ENCODE measurements at regions not wholly inside any gene's neighbourhood (a gene's known extent, or its start where the extent isn't known, plus 50 kb on each side); places are given as distances from the start of the nearest gene placed in this dataset.

- no peaks in the 10 kb centered on the region for H3K4me1 Mint-ChIP-seq (ENCODE audit: unreplicated experiment)
- H3K27me3 Mint-ChIP-seq (ENCODE audit: unreplicated experiment), result peaks cover 4% of the 10 kb centered on the region
- no peaks in the 10 kb centered on the region for H3K9me3 Mint-ChIP-seq (ENCODE audit: unreplicated experiment)
- H3K27ac Mint-ChIP-seq (ENCODE audit: unreplicated experiment), result no peak overlapping the region
- DNase-seq (ENCODE audit: low spot score), result no peak
- TF ChIP-seq, protein P1, sequence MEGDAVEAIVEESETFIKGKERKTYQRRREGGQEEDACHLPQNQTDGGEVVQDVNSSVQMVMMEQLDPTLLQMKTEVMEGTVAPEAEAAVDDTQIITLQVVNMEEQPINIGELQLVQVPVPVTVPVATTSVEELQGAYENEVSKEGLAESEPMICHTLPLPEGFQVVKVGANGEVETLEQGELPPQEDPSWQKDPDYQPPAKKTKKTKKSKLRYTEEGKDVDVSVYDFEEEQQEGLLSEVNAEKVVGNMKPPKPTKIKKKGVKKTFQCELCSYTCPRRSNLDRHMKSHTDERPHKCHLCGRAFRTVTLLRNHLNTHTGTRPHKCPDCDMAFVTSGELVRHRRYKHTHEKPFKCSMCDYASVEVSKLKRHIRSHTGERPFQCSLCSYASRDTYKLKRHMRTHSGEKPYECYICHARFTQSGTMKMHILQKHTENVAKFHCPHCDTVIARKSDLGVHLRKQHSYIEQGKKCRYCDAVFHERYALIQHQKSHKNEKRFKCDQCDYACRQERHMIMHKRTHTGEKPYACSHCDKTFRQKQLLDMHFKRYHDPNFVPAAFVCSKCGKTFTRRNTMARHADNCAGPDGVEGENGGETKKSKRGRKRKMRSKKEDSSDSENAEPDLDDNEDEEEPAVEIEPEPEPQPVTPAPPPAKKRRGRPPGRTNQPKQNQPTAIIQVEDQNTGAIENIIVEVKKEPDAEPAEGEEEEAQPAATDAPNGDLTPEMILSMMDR (IDR thresholded peaks at IDR 0.05; ENCODE audit: unreplicated experiment), result no peak
- no peaks in the 10 kb centered on the region for H3K36me3 Mint-ChIP-seq (ENCODE audit: low read depth, unreplicated experiment)
- H3K4me3 Mint-ChIP-seq (ENCODE audit: unreplicated experiment), result no peak overlapping the region
These were observed 144.7 kb upstream of the RAD23B start for GRCh38 chr9:107138261-107138992.

DNA sequence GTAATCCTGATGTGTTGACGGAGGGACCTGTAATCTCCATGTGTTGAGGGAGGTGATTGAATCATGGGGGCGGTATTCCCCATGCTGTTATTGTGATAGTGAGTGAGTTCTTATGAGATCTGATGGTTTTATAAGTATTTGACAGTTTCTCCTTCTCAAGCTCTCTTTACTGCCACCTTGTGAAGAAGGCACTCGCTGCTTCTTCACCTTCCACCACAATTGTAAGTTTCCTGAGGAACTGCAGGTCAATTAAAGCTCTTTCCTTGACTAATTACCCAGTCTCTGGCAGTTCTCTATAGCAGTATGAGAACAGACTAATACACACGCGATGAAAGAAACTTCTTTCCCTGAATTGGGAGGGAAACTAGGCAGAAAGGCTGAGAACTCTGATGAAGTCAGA lies 141.1 kb upstream of the RAD23B start:
- Mint-ChIP-seq H3K27me3 (ENCODE audit: unreplicated experiment) (no peaks in the 10 kb centered on the region), H3K4me1 (ENCODE audit: unreplicated experiment) (no peaks in the 10 kb centered on the region), H3K27ac (ENCODE audit: unreplicated experiment) (no peak overlapping the region), H3K4me3 (ENCODE audit: unreplicated experiment) (no peak overlapping the region), H3K36me3 (ENCODE audit: low read depth, unreplicated experiment) (no peaks in the 10 kb centered on the region), H3K9me3 (ENCODE audit: unreplicated experiment) (no peaks in the 10 kb centered on the region)
- TF ChIP-seq, protein P1 (IDR thresholded peaks at IDR 0.05; ENCODE audit: unreplicated experiment), result no peak
- no peak for DNase-seq (ENCODE audit: low spot score)

DNA sequence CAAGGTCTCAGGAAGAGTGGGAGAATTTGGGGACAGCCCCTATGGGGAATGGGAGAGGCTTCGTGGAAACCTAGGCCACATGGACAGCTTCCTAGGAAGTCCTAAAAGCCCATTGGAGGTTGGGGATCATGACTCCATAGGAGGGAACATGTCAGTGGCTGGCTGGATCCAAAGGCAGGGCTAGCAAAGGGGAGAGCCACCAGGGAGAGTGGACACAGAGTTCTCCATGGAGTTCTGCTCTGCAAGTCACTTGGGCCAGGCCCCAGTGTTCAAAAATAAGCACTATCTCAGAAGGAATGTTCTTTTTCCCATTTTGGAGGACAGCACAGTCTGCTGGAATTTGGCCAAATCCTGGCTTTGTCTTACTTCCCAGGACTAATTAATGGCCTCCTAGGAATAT lies 140.6 kb upstream of the RAD23B start:
- Mint-ChIP-seq H3K27me3 (ENCODE audit: unreplicated experiment) (no peaks in the 10 kb centered on the region), H3K36me3 (ENCODE audit: low read depth, unreplicated experiment) (no peaks in the 10 kb centered on the region), H3K4me1 (ENCODE audit: unreplicated experiment) (no peaks in the 10 kb centered on the region), H3K27ac (ENCODE audit: unreplicated experiment) (no peak overlapping the region), H3K9me3 (ENCODE audit: unreplicated experiment) (no peaks in the 10 kb centered on the region), H3K4me3 (ENCODE audit: unreplicated experiment) (no peak overlapping the region)
- TF ChIP-seq, protein P1 (IDR thresholded peaks at IDR 0.05; ENCODE audit: unreplicated experiment), result no peak
- DNase-seq (ENCODE audit: low spot score), result no peak

- no peak for DNase-seq (ENCODE audit: low spot score)
These were observed 140.0 kb upstream of the RAD23B start for GRCh38 chr9:107142896-107143603.

More at GRCh38 chr9:107142896-107143603, 140.0 kb upstream of the RAD23B start:
- no peaks in the 10 kb centered on the region for H3K4me1 Mint-ChIP-seq (ENCODE audit: unreplicated experiment)
- no peak overlapping the region for H3K27ac Mint-ChIP-seq (ENCODE audit: unreplicated experiment)
- H3K4me3 Mint-ChIP-seq (ENCODE audit: unreplicated experiment), result no peak overlapping the region
- no peaks in the 10 kb centered on the region for H3K27me3 Mint-ChIP-seq (ENCODE audit: unreplicated experiment)
- no peaks in the 10 kb centered on the region for H3K9me3 Mint-ChIP-seq (ENCODE audit: unreplicated experiment)
- TF ChIP-seq, protein P1 (IDR thresholded peaks at IDR 0.05; ENCODE audit: unreplicated experiment), result no peak
- H3K36me3 Mint-ChIP-seq (ENCODE audit: low read depth, unreplicated experiment), result no peaks in the 10 kb centered on the region
